Cardiac septum (tissue), 1 donor: ENCODE measurements at regions not wholly inside any gene's neighbourhood (a gene's known extent, or its start where the extent isn't known, plus 50 kb on each side); places are given as distances from the start of the nearest gene placed in this dataset.

Source experiments
- DNase-seq: peaks from one replicate; pipeline ENCODE4 v3.0.0-alpha.2; 2020; ENCODE audit warnings: low spot score
- intact Hi-C: fragments of 100-400 bp; cut with DNase I; formaldehyde crosslinking; loops from one replicate; pipeline ENCODE4 v1.14.0; 2022
- donor health status: DM: no; HTN: no; CAD: no.

DNA sequence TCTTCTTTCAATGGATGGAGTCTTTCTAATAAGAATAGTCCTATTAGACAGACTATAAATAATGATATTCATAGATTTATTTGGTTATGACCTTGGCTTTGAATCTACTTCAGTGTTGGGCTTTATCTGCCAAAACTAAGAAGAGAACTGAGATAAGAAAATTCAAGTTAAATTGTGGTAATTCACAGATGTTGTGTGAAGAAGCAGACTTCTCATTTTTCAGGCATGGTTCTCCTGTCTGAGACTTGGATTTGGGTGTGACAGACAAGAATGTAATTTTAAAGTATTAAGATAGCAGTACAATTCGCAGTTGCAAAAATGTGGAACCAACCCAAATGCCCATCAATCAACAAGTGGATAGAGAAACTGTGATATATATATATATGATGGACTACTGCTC is 124.7 kb downstream of the QPCT start:
- intact Hi-C loops, result no loop called here
- no peak for DNase-seq

DNA sequence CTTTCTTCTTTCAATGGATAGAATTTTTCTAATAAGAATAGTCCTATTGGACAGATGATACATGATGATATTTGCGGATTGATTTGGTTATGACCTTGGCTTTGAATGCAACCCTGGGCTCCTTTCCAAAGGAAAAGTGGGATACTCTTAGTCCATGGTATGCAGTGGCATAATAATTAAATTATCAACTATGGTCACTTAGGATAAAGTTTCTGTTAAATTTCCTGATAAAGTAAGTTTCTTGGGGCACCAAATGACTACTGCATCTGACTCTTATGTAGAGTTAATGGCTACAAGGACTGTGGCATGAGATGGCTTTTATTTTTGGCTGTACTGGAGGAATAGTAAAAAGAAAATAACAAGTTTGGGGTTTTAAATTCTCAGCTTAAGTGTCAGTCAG is 126.7 kb downstream of the QPCT start:
- no peak for DNase-seq
- intact Hi-C loops, result no loop called here

DNA sequence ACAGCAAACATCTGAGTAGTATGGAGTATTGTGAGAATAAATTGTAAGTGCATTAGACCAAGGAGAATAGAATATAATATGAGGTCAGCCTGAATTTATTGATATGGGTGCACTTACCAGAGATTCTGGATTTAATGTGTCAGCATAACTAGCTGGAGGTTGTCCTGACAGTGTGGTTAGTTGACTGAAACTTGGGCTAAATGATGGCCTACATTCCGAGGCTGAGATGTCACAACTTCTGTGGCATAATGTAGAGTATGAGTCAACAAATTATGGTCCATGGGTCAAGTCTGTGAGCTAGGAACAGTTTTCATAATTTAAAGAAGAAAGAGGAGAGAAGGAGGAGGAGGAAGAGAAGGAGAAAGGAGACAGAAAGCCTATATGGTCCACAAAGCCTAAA is 127.6 kb downstream of the QPCT start:
- intact Hi-C loops, result no loop called here
- DNase-seq, result no peak

DNA sequence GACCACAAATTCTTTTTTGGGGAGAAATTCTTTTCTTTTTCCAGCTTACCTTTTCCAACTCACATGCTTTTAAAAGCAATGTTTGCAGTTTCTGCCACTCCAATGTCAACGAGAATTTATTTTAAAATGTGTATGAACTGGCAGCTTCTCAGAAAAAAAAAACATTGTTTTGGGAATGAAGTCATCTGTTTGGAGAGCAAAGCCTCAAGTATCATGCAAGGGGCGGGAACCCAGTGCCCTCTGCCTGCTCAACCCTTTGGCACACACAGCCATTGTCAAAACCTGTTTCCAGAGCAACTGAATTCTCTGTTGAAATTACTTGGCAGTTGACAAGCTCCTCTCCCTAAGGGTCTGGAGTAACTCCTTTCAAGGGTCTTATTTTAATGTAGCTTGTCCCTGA is 128.5 kb downstream of the QPCT start:
- intact Hi-C loops, result no loop called here
- no peak for DNase-seq

DNA sequence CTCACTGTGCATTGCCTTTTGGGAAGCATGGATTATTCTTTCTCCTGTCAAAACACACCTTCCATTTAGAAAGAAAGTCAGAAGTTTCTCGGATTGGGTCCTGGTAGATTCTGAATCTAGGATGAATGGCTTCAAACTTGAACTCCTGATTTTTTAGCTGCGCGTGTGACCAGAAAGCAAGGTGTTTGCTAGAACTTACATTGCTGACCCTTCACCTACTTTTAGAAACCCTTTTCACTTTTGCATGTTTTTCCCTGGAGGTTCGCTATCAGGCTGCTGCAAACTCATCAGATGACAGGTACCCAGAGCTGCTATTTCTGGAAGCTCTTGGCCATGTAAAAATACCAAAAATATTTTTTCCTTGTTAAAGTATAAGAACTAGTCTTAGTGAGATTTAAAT is 132.0 kb downstream of the QPCT start:
- intact Hi-C loops, result no loop called here

DNA sequence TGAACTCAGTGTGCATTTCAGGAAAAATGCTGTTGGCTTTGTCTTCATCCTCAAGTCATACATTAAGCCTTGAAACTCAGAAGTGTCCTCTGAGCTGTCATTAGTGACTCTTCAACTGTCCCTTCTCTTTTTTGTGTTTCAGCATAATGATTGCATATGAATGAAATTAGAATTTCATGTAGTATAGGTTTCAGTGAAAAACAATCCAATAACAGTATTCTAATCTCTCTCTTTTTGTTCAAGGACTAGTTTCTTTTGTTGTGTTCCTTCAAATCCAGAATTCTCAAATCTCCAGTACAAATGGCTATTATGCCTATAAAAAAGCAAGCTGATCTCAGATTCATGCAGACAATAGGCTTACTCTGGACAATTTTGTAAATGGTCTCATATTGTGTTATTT is 133.5 kb downstream of the QPCT start:
- intact Hi-C loops, result no loop called here
- no peak for DNase-seq

More for the DNA sequence above, 132.0 kb downstream of the QPCT start:
- DNase-seq, result no peak

DNA sequence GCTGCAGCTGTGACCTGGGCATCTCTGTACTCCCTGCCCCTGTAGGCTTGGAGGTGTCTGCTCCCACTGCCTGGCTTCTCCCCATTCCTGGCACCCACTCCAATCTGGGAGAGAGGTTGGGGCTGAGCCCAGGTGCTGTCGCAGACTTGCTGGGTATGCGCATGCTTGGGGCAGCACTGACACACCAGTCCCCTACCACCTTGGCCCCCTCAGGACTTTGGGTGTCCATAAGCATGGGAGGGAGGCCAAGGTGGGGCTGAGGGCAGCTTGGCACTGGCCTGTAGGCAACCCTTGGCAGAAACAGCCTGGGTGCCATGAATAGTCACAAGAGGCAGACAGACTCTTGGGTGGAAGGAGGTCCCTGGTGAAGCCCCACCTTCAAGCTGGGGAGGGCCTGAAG is 136.8 kb downstream of the QPCT start:
- intact Hi-C loops, result no loop called here
- no peak for DNase-seq

DNA sequence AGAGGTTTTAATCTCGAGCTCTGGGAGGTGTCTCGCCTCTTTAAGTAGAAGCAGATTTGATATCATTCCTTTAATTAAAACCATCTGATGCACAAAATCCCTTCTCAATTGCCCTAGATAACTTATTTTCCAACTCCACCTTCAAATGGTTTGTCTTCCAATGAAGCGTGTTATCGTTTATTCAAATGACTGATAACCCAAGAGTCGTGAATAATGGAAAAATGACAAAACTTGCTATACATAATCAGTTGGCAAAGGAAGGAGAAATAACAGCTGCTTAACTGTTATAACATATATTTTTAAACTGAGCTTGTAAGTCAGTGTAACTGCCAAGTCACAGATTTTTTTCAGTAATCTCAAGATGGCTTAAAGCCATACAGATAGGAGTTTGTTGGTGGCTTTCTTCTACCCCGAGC is 144.6 kb downstream of the QPCT start:
- intact Hi-C loops, result no loop called here
- DNase-seq, result no peak

DNA sequence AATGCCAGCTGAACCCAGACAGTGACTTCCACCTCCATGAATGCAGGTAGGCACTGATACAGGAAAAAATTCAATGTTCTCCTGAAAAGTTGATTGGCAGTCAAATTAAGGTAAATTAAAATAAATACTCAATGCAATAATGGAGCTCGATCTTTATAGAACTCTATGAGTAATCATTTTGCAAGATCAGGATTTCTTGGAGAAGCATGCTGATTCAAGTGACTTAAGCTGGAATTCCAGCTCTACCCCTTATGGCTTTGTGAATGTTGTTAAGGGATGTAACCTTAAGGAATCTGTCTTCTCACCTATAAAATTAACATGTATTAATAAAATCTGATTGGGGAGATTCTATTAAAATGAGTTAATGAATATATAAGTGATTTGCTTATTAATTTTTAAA is 145.1 kb downstream of the QPCT start:
- no peak for DNase-seq
- intact Hi-C loops, result no loop called here

DNA sequence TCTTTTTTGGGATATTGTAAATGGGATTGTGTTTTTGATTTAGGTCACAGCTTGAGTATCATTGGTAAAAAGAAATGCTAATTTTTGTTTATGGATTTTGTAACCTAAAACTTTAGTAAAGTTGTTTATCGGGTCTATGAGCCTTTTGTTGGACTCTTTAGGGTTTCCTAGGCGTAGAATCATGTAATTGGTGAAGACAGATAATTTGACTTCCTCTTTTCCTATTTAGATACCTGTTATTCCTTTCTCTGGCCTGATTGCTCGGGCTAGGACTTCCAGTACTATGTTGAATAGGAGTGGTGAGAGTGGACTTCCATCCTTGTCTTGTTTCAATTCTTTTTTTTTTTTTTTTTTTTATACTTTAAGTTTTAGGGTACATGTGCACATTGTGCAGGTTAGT is 149.0 kb downstream of the QPCT start:
- DNase-seq, result no peak
- intact Hi-C loops, result no loop called here

DNA sequence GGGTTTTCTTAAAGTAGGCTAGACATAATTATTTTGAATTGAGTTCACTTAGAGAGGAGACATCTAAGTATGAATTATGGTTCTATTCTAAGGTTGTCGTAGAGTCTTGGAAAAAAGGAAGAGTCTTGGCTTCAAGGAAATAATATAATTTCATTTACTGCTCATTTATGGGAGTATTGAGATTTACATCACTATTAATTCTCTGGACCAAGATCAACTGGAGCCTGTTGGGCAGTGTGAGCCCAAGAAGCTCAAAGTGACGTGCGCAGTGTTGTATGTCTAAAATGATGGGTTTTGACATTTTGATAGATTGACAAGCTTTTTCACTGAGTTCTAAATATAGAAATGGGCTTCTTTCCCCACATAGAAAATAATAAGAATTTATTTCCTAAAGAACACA is 154.7 kb downstream of the QPCT start:
- DNase-seq, result no peak
- intact Hi-C loops, result no loop called here

DNA sequence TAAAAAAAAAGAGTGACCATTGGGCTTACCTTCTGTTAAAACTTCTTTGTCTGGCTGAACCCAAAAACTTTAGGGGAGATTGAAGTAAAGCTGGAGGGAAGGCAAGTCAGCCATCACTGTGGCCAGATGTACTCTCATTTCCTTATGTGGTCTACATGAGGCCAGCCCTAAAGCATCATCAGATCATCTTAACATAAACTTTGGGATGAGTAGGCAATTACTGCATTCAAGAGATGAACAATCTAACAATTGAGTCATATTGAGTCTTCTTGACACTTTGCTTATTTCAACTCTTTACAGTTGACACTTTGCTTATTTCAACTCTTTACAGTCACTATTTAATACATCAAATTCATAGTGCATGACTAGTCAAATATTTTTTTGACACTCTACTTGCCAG is 155.6 kb downstream of the QPCT start:
- DNase-seq, result no peak
- intact Hi-C loops, result no loop called here

DNA sequence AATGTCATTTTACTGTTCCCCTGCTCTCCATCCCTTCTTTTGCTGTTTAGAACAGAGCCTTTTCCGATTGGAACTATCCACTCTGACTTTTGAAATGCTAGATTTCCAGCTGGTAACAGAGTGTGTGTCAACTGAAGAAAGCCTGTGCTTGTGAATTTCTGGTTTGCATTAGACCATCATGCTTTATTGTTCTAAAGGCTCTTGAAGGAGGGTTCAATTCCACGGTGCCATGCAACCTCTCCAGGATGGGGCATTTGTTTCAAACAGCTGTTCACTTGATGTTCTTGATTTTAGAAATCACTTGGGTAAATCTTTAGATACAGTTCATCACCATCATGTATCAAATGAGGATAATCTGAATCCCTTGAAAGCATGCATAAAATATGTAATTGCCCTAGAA is 156.7 kb downstream of the QPCT start:
- no peak for DNase-seq
- intact Hi-C loops, result no loop called here

DNA sequence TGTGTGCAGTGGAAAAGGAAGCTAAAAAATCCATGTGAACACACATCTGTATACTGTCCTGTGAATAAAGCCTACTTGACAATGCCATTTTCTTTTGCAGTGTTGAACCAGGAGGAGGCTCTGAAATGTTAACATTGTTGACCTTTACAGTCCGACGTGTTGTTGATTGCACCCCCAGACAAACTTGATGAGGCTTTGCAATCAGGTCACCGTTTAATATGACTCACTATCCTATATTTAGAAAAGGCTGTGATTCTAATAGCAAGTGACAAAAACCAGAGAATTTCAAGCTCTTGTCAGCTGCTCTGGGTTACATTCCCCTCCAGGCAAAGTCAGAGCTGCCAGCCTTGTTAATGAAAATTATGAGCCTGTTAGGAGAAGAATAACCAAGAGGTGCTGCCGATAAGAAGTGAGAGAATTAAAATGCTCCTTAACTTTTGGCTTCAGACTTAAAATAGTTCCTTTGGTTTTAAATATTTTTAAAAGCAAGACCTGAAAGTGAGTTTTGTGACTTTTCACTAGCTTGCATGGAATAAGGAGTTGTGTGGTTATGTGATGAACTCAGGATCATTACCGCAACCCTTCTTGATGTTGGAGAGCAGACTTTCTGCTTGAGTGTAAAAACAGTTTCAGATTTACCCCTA is 162.1 kb downstream of the QPCT start:
- intact Hi-C loops, result loop anchor here (2.0 to 5.0 kb wide), 2 partner anchors 151 to 322 kb away; no protein-coding TSS in a partner anchor

DNA sequence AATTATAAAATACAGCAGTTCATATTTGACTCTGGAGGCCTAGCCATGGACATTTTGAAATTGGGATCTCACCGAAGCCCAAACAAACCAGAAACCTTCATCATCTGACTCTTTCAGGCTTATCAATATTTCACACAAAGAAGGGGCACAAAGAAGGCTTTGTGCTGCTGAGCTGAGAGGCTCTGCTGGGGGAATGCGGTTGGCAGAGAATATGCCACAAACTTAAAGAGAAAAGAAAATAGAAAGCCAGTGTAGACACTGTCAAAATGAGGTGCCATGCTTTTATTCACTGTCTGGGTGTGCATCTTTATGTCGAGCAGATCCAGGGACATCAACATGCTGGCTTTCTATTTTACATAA is 162.6 kb downstream of the QPCT start:
- no peak for DNase-seq
- intact Hi-C loops, result loop anchor here (2.0 to 5.0 kb wide), 2 partner anchors 150 to 322 kb away; no protein-coding TSS in a partner anchor

More for the DNA sequence above, 162.1 kb downstream of the QPCT start:
- DNase-seq, result no peak

DNA sequence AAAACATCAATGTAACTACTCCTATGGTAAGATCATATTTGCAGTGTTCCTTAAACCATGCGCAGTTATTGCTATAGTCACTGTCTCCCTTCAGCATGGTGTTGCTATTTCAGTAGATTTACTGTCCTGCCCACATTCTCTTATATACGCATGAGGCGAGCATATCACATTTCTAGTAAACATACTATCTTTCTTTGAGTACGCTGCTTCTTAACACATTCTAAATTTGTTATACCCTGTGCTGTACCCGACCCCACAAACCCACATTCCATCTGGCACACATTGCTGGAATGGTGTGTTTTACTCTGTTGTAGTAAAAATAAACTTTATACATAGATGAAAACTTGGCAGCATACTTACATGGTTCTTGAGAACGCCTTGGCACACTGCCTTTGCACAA is 163.3 kb downstream of the QPCT start:
- no peak for DNase-seq
- intact Hi-C loops, result loop anchor here (2.0 to 5.0 kb wide), 2 partner anchors 150 to 321 kb away; no protein-coding TSS in a partner anchor

DNA sequence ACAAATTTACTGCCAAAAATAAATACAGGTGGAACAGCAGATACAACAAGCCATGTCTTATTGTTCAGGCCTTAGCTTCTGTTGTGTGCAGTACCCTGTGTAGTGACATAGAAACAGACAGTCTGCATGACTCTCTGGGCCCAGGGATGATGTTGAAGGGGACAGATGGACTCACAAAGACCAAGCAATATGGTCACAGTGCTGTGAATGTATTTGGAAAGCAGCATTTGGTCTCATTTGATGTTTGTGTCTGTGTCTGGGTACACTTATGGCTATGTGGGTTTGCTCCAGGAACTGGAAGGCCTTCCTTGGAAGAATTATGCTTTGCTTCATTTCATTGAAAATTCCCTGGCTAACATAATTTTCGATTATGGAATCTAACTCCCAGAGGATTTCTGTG is 158.5 kb downstream of the CDC42EP3 start:
- no peak for DNase-seq

DNA sequence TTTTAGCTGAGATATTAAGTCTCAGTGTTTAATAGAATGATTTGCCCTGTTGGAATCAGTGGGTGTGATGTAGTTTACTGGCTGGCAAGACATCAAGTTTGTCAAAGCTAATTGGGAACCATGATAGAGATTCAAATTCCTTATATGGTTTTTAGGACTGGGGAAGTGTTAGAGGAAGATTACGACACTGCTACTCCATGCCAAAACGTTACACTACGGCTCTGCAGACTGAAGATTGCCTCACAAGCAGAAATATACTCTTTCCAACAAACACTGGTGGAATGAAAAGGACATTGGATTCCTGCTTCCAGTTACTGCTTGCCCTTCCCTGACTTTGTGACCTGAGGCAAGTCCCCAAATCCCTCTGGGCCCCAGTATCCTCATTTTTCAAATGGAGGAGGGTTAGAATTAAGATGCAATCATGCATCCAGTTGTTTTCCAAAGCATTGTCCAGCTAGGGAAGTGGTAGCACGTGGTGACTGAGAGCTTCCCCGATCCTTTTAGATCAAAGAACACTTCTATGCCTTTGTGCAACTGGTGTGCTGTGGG is 147.6 kb downstream of the CDC42EP3 start:
- DNase-seq, result no peak
- intact Hi-C loops, result no loop called here

More for the DNA sequence above, 158.5 kb downstream of the CDC42EP3 start:
- intact Hi-C loops, result no loop called here

DNA sequence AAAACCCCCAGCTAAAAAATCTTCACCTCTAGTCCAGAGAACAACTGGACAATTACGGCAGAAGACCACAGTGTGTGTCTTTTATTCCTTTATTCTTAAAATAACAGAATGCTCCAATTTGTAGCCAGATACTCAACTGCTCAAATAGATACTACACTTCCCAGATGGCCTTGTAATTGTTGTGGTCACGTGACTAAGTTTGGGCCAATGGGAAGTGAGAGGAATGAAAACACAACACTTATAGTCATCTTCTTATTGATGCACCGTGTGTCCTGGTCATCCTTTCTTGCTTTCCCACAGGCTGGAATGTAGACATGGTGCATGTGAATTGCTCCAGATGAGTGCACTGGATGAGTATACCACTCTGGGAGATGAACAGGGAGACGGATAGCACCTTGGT is 145.1 kb downstream of the CDC42EP3 start:
- intact Hi-C loops, result loop anchor here (5.0 kb wide), 1 partner anchor 111 kb away; no protein-coding TSS in a partner anchor
- no peak for DNase-seq

DNA sequence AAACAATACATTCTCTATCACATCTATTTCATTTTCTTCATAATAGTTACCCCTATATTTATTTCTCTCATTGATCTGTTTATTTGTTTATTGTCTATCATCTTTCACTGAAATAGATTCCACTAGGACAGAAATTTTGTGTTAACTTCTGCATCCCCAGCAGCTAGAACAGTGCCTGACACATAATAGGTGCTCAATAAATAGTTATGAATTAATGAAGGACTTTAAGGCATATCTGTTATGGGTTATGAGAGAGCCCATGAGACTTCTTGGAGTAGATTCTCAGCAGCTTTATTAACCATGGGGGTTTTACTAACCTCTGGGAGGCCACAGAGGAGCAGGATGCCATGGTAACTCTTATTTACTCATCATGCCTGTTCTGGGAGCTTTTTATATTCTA is 144.6 kb downstream of the CDC42EP3 start:
- DNase-seq, result no peak
- intact Hi-C loops, result loop anchor here (5.0 kb wide), 1 partner anchor 110 kb away; no protein-coding TSS in a partner anchor

DNA sequence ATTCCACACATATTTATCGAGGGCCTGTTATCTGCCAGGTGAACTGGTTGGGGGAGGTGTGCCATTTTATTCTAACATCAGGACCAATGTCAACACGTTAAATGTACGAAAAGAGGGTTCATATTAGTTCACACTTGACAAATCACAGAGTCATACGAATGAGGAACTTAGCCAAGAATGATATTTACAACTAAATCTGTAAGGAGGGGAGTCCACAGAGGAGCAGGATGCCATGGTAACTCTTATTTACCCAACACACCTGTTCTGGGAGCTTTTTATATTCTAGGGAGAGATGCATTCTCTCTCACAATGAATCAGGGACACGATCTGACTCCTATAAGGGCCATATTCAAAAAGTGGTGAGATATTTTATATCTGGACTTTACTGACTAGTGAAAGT is 144.1 kb downstream of the CDC42EP3 start:
- intact Hi-C loops, result loop anchor here (5.0 kb wide), 1 partner anchor 110 kb away; no protein-coding TSS in a partner anchor
- DNase-seq, result no peak
